Karpas-422 (cell line): ENCODE measurements at regions not wholly inside any gene's neighbourhood (a gene's known extent, or its start where the extent isn't known, plus 50 kb on each side); places are given as distances from the start of the nearest gene placed in this dataset.

Experiments
- DNase-seq: peaks from one replicate; pipeline ENCODE4 v3.0.0-alpha.2; 2015
- H2AFZ ChIP-seq: fragments of 200-600 bp; sonication (generic); 2 replicates; pipeline ENCODE4 v1.6.1; 2014; ENCODE audit warnings: antibody characterized with exemption, low read length, mixed read lengths
- H3K27ac ChIP-seq: fragments of 200-600 bp; sonication (generic); 2 replicates; pipeline ENCODE4 v1.5.1; 2014; ENCODE audit warnings: mild to moderate bottlenecking, low read length, moderate library complexity
- H3K27me3 ChIP-seq: fragments of 200-600 bp; sonication (generic); 2 replicates; pipeline ENCODE4 v1.6.1; 2014; ENCODE audit warnings: low read length, mixed read lengths
- H3K36me3 ChIP-seq: fragments of 200-600 bp; sonication (generic); 2 replicates; pipeline ENCODE4 v1.6.1; 2014; ENCODE audit warnings: low read length, mixed read lengths; ENCODE audit not compliant: insufficient read depth
- H3K4me1 ChIP-seq: fragments of 200-600 bp; sonication (generic); 2 replicates; pipeline ENCODE4 v1.6.1; 2014; ENCODE audit warnings: mild to moderate bottlenecking, low read length, mixed read lengths
- H3K4me2 ChIP-seq: fragments of 200-600 bp; sonication (generic); 2 replicates; pipeline ENCODE4 v1.6.1; 2014; ENCODE audit warnings: low read length, low read depth, mild to moderate bottlenecking; ENCODE audit not compliant: poor library complexity, severe bottlenecking
- H3K4me3 ChIP-seq: fragments of 200-600 bp; sonication (generic); 2 replicates; pipeline ENCODE4 v1.5.1; 2014; ENCODE audit warnings: mild to moderate bottlenecking, antibody characterized with exemption, low read length, mixed read lengths
- H3K79me2 ChIP-seq: fragments of 200-600 bp; sonication (generic); 2 replicates; pipeline ENCODE4 v1.6.1; 2014; ENCODE audit warnings: mild to moderate bottlenecking, low read length, mixed read lengths
- H3K9ac ChIP-seq: fragments of 200-600 bp; sonication (generic); 2 replicates; pipeline ENCODE4 v1.6.0; 2014; ENCODE audit warnings: low read length
- H3K9me2 ChIP-seq: fragments of 200-600 bp; sonication (generic), shearing (Covaris generic); replicated peaks from 2 replicates; pipeline ENCODE4 v1.6.0; 2014; ENCODE audit warnings: mild to moderate bottlenecking, low read length, moderate library complexity; ENCODE audit not compliant: insufficient read depth
- H3K9me3 ChIP-seq: fragments of 300-700, 200-600 bp; sonication (generic); 2 replicates; pipeline ENCODE4 v1.6.1; 2014; ENCODE audit warnings: low read length, mixed read lengths
- H4K20me1 ChIP-seq: fragments of 200-600 bp; sonication (generic); 2 replicates; pipeline ENCODE4 v1.6.1; 2014; ENCODE audit warnings: mild to moderate bottlenecking, antibody characterized with exemption, low read length, low read depth; ENCODE audit not compliant: insufficient read depth

DNA sequence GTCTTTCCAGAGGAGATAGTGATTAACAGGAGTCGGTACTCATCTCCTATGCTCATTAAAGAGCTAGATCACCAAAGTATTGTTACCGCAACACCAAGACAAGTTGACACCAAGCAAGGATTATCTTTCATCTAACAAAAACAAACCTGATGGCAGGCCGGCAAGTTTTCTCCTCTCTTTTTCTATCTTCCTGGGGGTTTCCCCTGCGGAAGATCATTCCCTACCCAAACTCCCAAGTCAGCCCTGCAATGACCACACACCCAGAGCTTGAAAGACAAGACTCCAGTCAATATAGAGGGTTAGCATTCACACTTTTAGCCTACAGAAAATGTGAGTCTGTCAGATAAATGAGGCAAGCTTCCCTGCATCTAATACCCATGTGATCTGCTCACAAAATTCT lies 312.1 kb downstream of the SOX9 start:
- Histone ChIP-seq H3K79me2 (no peaks in the 10 kb centered on the region), H3K4me1 (peaks cover 5% of the 10 kb centered on the region)

GRCh38 chr17:72433797-72434196 lies 313.0 kb downstream of the SOX9 start:
- no peak overlapping the region for H3K4me2 ChIP-seq
- no peaks in the 10 kb centered on the region for H4K20me1 ChIP-seq
- H3K4me1 ChIP-seq = peaks cover 3% of the 10 kb centered on the region
- no peaks in the 10 kb centered on the region for H3K9me3 ChIP-seq
- H3K79me2 ChIP-seq = no peaks in the 10 kb centered on the region
- H3K36me3 ChIP-seq = no peaks in the 10 kb centered on the region
- H2AFZ ChIP-seq = no peak overlapping the region
- no peak overlapping the region for H3K27ac ChIP-seq
- no peak for DNase-seq
- no peak overlapping the region for H3K9ac ChIP-seq
- no peaks in the 10 kb centered on the region for H3K27me3 ChIP-seq
- H3K9me2 ChIP-seq = no peaks in the 10 kb centered on the region
- no peak overlapping the region for H3K4me3 ChIP-seq

More for the DNA sequence above, 312.1 kb downstream of the SOX9 start:
- no peak for DNase-seq
- no peak overlapping the region for H3K9ac ChIP-seq
- H3K36me3 ChIP-seq = no peaks in the 10 kb centered on the region
- no peaks in the 10 kb centered on the region for H3K9me3 ChIP-seq
- H3K4me2 ChIP-seq = no peak overlapping the region
- H3K4me3 ChIP-seq = no peak overlapping the region
- no peaks in the 10 kb centered on the region for H4K20me1 ChIP-seq
- no peak overlapping the region for H2AFZ ChIP-seq
- no peaks in the 10 kb centered on the region for H3K27me3 ChIP-seq
- no peak overlapping the region for H3K27ac ChIP-seq
- H3K9me2 ChIP-seq = no peaks in the 10 kb centered on the region

DNA sequence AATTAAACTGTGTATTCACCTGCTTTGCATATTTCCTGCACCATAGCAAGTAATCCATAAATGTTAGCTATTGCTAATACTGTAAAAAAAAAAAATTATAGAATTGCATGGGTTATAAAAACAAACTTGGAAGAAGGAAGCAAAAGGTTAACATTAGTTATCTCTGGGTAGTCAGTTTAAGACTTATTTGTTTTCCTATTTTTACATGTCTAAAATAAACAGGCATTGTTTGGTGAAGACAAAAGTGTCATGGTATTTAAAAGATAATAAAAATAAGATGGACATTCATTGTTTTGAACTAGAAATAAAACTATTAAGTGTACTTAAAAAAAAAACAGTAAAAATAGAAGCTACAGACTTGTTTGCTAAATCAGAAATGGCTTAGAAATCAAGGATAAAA lies 313.8 kb downstream of the SOX9 start:
- Histone ChIP-seq H3K9me2 (no peaks in the 10 kb centered on the region), H2AFZ (no peak overlapping the region), H3K9ac (no peak overlapping the region), H3K4me1 (no peaks in the 10 kb centered on the region; the same call in 1 of the 2 replicates), H4K20me1 (no peaks in the 10 kb centered on the region), H3K9me3 (no peaks in the 10 kb centered on the region), H3K79me2 (no peaks in the 10 kb centered on the region), H3K36me3 (no peaks in the 10 kb centered on the region), H3K27me3 (no peaks in the 10 kb centered on the region), H3K4me3 (no peak overlapping the region), H3K27ac (no peak overlapping the region), H3K4me2 (no peak overlapping the region)
- no peak for DNase-seq

DNA sequence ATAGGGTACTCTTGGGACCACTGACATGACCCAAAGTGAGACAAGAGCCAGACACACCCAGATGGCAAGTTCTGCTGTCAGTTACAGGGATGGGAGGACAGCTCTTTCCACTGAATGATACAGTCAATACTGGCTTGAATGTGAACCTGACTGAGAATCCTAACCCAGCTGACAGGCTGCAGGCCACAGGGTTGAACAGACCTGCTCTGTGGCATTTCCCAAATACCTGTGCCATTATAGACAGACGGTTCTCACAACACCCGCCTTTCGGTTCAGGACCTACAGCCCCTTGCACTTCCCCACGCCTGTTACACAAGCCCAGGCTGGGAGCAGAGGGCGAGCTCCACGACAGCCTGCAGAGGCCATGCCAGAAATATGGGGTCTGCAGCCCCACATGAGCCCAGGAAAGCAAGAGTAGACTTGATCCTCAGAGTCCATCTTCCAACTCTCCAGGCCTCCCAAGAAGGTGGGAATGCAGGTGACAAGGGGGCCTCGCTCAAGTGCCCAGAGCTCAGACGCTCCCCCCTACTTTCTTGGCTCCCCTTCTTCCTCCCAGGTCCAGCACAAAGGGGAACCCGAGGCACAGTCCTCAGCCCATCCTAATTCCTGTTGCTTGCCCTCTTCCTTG lies 314.3 kb downstream of the SOX9 start:
- Histone ChIP-seq H3K27me3 (no peaks in the 10 kb centered on the region), H3K79me2 (no peaks in the 10 kb centered on the region), H3K4me2 (no peak overlapping the region), H3K9me3 (no peaks in the 10 kb centered on the region), H3K4me1 (no peaks in the 10 kb centered on the region; the same call in 1 of the 2 replicates), H3K27ac (no peak overlapping the region), H3K36me3 (no peaks in the 10 kb centered on the region), H3K4me3 (no peak overlapping the region), H2AFZ (no peak overlapping the region), H3K9me2 (no peaks in the 10 kb centered on the region), H4K20me1 (no peaks in the 10 kb centered on the region), H3K9ac (no peak overlapping the region)
- DNase-seq = no peak

DNA sequence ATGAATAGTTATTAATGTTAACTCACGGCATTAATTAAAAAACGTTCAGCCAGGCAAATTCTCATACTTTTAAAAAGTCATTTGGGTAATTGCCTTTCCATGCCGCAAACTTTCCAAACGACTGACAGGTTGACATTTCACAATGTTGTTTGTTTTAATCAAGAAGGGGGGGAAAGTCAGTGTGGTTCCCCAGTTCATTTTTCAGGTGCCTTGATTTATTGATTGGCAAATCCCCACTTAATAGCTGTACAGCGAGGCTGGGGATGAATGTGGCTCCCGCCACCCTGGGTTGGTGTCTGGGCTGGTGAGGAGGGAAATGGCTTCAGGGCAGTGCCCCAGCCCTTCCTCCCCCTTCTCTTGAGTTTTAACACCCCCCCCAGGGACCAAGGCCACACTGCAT lies 318.0 kb downstream of the SOX9 start:
- Histone ChIP-seq H3K27ac (no peak overlapping the region), H3K4me3 (no peak overlapping the region), H3K9ac (no peak overlapping the region), H3K4me2 (no peak overlapping the region), H2AFZ (no peak overlapping the region), H3K9me2 (no peaks in the 10 kb centered on the region), H4K20me1 (no peaks in the 10 kb centered on the region), H3K27me3 (no peaks in the 10 kb centered on the region), H3K79me2 (no peaks in the 10 kb centered on the region), H3K4me1 (no peaks in the 10 kb centered on the region; the same call in 1 of the 2 replicates), H3K9me3 (no peaks in the 10 kb centered on the region), H3K36me3 (no peaks in the 10 kb centered on the region)
- no peak for DNase-seq

GRCh38 chr17:72439893-72440502 lies 319.2 kb downstream of the SOX9 start:
- no peak overlapping the region for H2AFZ ChIP-seq
- H3K36me3 ChIP-seq = no peaks in the 10 kb centered on the region
- no peak overlapping the region for H3K27ac ChIP-seq
- DNase-seq = no peak
- no peaks in the 10 kb centered on the region for H3K9me3 ChIP-seq
- H3K4me3 ChIP-seq = no peak overlapping the region
- no peaks in the 10 kb centered on the region; the same call in 1 of the 2 replicates for H3K4me1 ChIP-seq
- H3K27me3 ChIP-seq = no peaks in the 10 kb centered on the region
- H3K79me2 ChIP-seq = no peaks in the 10 kb centered on the region
- H3K4me2 ChIP-seq = no peak overlapping the region
- H3K9ac ChIP-seq = no peak overlapping the region
- no peaks in the 10 kb centered on the region for H4K20me1 ChIP-seq
- no peaks in the 10 kb centered on the region for H3K9me2 ChIP-seq

- no peaks in the 10 kb centered on the region for H3K79me2 ChIP-seq
- no peak overlapping the region for H3K4me3 ChIP-seq
- DNase-seq = no peak
- no peaks in the 10 kb centered on the region for H3K9me2 ChIP-seq
- H4K20me1 ChIP-seq = no peaks in the 10 kb centered on the region
- H3K9me3 ChIP-seq = no peaks in the 10 kb centered on the region
- H3K4me1 ChIP-seq = no peaks in the 10 kb centered on the region; the same call in 1 of the 2 replicates
- H3K36me3 ChIP-seq = no peaks in the 10 kb centered on the region
- no peaks in the 10 kb centered on the region for H3K27me3 ChIP-seq
- no peak overlapping the region for H3K4me2 ChIP-seq
- no peak overlapping the region for H3K27ac ChIP-seq
- no peak overlapping the region for H3K9ac ChIP-seq
- no peak overlapping the region for H2AFZ ChIP-seq
Measured at GRCh38 chr17:72440961-72441360, 320.1 kb downstream of the SOX9 start.

GRCh38 chr17:72441909-72442308 lies 321.1 kb downstream of the SOX9 start:
- Histone ChIP-seq H3K4me3 (no peak overlapping the region), H2AFZ (no peak overlapping the region), H3K79me2 (no peaks in the 10 kb centered on the region), H3K9me3 (no peaks in the 10 kb centered on the region), H3K9me2 (no peaks in the 10 kb centered on the region), H3K36me3 (no peaks in the 10 kb centered on the region), H3K4me1 (no peaks in the 10 kb centered on the region; the same call in 1 of the 2 replicates), H3K9ac (no peak overlapping the region), H3K27me3 (no peaks in the 10 kb centered on the region), H3K27ac (no peak overlapping the region), H3K4me2 (no peak overlapping the region), H4K20me1 (no peaks in the 10 kb centered on the region)
- DNase-seq = no peak
